Vagina (tissue), 2 donors: ENCODE measurements at regions not wholly inside any gene's neighbourhood (a gene's known extent, or its start where the extent isn't known, plus 50 kb on each side); places are given as distances from the start of the nearest gene placed in this dataset.

Source experiments
- DNase-seq, 2 donors: peaks; one replicate each; pipeline ENCODE4 v3.0.0-alpha.2; 2017; ENCODE audit errors: extremely low spot score in 2 of 2
- H3K27ac ChIP-seq: fragments of 200-600 bp; sonication (generic); one replicate; pipeline ENCODE4 v1.5.1; 2019
- H3K27me3 ChIP-seq: fragments of 200-600 bp; sonication (generic); one replicate; pipeline ENCODE4 v1.5.1; 2019
- H3K36me3 ChIP-seq, 2 donors: fragments of 200-600 bp; sonication (generic); one replicate each; pipeline ENCODE4 v1.5.1; 2017 to 2019
- H3K4me1 ChIP-seq: fragments of 200-600 bp; sonication (generic); one replicate; pipeline ENCODE4 v1.5.1; 2019
- H3K4me3 ChIP-seq, 2 donors: fragments of 200-600 bp; sonication (generic); 1 replicate in 1 of 2; 2 replicates in 1 of 2; pipeline ENCODE4 v1.5.1; 2016 to 2019
- H3K9me3 ChIP-seq: fragments of 200-600 bp; sonication (generic); one replicate; pipeline ENCODE4 v1.5.1; 2019
- CTCF ChIP-seq, 3 experiments: fragments of 450-650 bp in 2 of 3; fragments of 200-600 bp in 1 of 3; sonication (generic) in 1 of 3; IDR thresholded peaks; one replicate each; pipeline ENCODE4 v1.5.1; 2017 to 2019; ENCODE audit warnings: antibody characterized with exemption in 3 of 3, mild to moderate bottlenecking in 2 of 3, moderate library complexity in 2 of 3
- POLR2A ChIP-seq, 2 donors: fragments of 450-650 bp; IDR thresholded peaks; one replicate each; pipeline ENCODE4 v1.6.1; 2017; ENCODE audit warnings: antibody characterized with exemption in 2 of 2, mild to moderate bottlenecking in 2 of 2, moderate library complexity in 2 of 2
- POLR2AphosphoS5 ChIP-seq, 2 donors: sonication (generic); formaldehyde crosslinking; IDR thresholded peaks; one replicate each; pipeline ENCODE4 v1.9.0; 2017; ENCODE audit warnings: antibody characterized with exemption in 2 of 2, mild to moderate bottlenecking in 2 of 2, low read depth in 1 of 2; ENCODE audit not compliant: insufficient read depth in 1 of 2
- intact Hi-C: fragments of 100-400 bp; cut with DNase I; formaldehyde crosslinking; loops from one replicate; pipeline ENCODE4 v1.15.1; 2023

- Histone ChIP-seq H3K27me3 (no peaks in the 10 kb centered on the region), H3K36me3 (no peaks in the 10 kb centered on the region), H3K4me1 (no peaks in the 10 kb centered on the region), H3K4me3 (no peak overlapping the region), H3K27ac (no peak overlapping the region), H3K9me3 (peaks cover 3% of the 10 kb centered on the region)
- DNase-seq, result no peak
- no peak for TF ChIP-seq POLR2AphosphoS5 (IDR thresholded peaks at IDR 0.05; ENCODE audit: insufficient read depth in 1 of 2, low read depth in 1 of 2)
- no peak for TF ChIP-seq CTCF (IDR thresholded peaks at IDR 0.05)
- TF ChIP-seq POLR2A (IDR thresholded peaks at IDR 0.05), result no peak
- intact Hi-C loops, result no loop called here
Measured at GRCh38 chr19:33988601-33989000, 183.7 kb upstream of the LSM14A start.

GRCh38 chr19:33997690-33998089, 174.6 kb upstream of the LSM14A start:
- no peak for DNase-seq
- no peak overlapping the region for H3K4me3 ChIP-seq
- no peaks in the 10 kb centered on the region for H3K4me1 ChIP-seq
- intact Hi-C loops, result no loop called here
- no peaks in the 10 kb centered on the region for H3K27me3 ChIP-seq
- TF ChIP-seq POLR2AphosphoS5 (IDR thresholded peaks at IDR 0.05; ENCODE audit: insufficient read depth in 1 of 2, low read depth in 1 of 2) (no peak), CTCF (IDR thresholded peaks at IDR 0.05) (no peak), POLR2A (IDR thresholded peaks at IDR 0.05) (no peak)
- H3K36me3 ChIP-seq, result no peaks in the 10 kb centered on the region
- no peak overlapping the region for H3K27ac ChIP-seq
- no peaks in the 10 kb centered on the region for H3K9me3 ChIP-seq

GRCh38 chr19:33998302-33998701, 174.0 kb upstream of the LSM14A start:
- Histone ChIP-seq H3K27ac (no peak overlapping the region), H3K4me3 (no peak overlapping the region), H3K36me3 (no peaks in the 10 kb centered on the region), H3K9me3 (no peaks in the 10 kb centered on the region), H3K4me1 (no peaks in the 10 kb centered on the region), H3K27me3 (no peaks in the 10 kb centered on the region)
- TF ChIP-seq POLR2AphosphoS5 (IDR thresholded peaks at IDR 0.05; ENCODE audit: insufficient read depth in 1 of 2, low read depth in 1 of 2) (no peak), CTCF (IDR thresholded peaks at IDR 0.05) (no peak), POLR2A (IDR thresholded peaks at IDR 0.05) (no peak)
- no peak for DNase-seq
- intact Hi-C loops, result no loop called here

- intact Hi-C loops, result no loop called here
- H3K27me3 ChIP-seq, result no peaks in the 10 kb centered on the region
- no peaks in the 10 kb centered on the region for H3K4me1 ChIP-seq
- no peak overlapping the region for H3K27ac ChIP-seq
- no peaks in the 10 kb centered on the region for H3K36me3 ChIP-seq
- no peaks in the 10 kb centered on the region for H3K9me3 ChIP-seq
- H3K4me3 ChIP-seq, result no peak overlapping the region
- DNase-seq, result no peak
- TF ChIP-seq POLR2A (IDR thresholded peaks at IDR 0.05) (no peak), CTCF (IDR thresholded peaks at IDR 0.05) (peak in 2 of 3 experiments; percentile 28 to 32), POLR2AphosphoS5 (IDR thresholded peaks at IDR 0.05; ENCODE audit: insufficient read depth in 1 of 2, low read depth in 1 of 2) (no peak)
Measured at GRCh38 chr19:33998739-33999345, 173.5 kb upstream of the LSM14A start.

GRCh38 chr19:34017024-34017423, 155.3 kb upstream of the LSM14A start:
- TF ChIP-seq POLR2AphosphoS5 (IDR thresholded peaks at IDR 0.05; ENCODE audit: insufficient read depth in 1 of 2, low read depth in 1 of 2), result no peak
- TF ChIP-seq POLR2A (IDR thresholded peaks at IDR 0.05), result no peak
- TF ChIP-seq CTCF (IDR thresholded peaks at IDR 0.05), result no peak
- H3K27me3 ChIP-seq, result no peaks in the 10 kb centered on the region
- intact Hi-C loops, result no loop called here
- no peaks in the 10 kb centered on the region for H3K9me3 ChIP-seq
- H3K27ac ChIP-seq, result no peak overlapping the region
- DNase-seq, result no peak
- no peak overlapping the region for H3K4me3 ChIP-seq
- peaks cover 10% of the 10 kb centered on the region for H3K4me1 ChIP-seq
- H3K36me3 ChIP-seq, result no peaks in the 10 kb centered on the region
